Type B pancreatic cell (in vitro differentiated cells): ENCODE measurements at regions not wholly inside any gene's neighbourhood (a gene's known extent, or its start where the extent isn't known, plus 50 kb on each side); places are given as distances from the start of the nearest gene placed in this dataset.

Source experiments
- DNase-seq: peaks from one replicate; pipeline ENCODE4 v3.0.0; 2021; ENCODE audit warnings: mixed read lengths; ENCODE audit not compliant: unreplicated experiment; ENCODE audit errors: extremely low spot score
- H3K27ac Mint-ChIP-seq: 2 replicates; pipeline ENCODE4 v1.8.0; 2021; ENCODE audit warnings: mild to moderate bottlenecking, mixed read lengths
- H3K27me3 Mint-ChIP-seq: 2 replicates; pipeline ENCODE4 v1.8.0; 2021; ENCODE audit warnings: mixed read lengths
- H3K36me3 Mint-ChIP-seq: 2 replicates; pipeline ENCODE4 v1.8.0; 2021; ENCODE audit warnings: mixed read lengths
- H3K4me1 Mint-ChIP-seq: one replicate; pipeline ENCODE4 v1.8.0; 2021; ENCODE audit warnings: mixed read lengths; ENCODE audit not compliant: unreplicated experiment
- H3K4me3 Mint-ChIP-seq: 2 replicates; pipeline ENCODE4 v1.8.0; 2021; ENCODE audit warnings: mild to moderate bottlenecking, mixed read lengths
- H3K9me3 Mint-ChIP-seq: 2 replicates; pipeline ENCODE4 v1.8.0; 2021; ENCODE audit warnings: mixed read lengths
- CTCF ChIP-seq: fragments of 200-600 bp; sonication (generic); conservative IDR thresholded peaks from 2 replicates; pipeline ENCODE4 v1.5.0; 2021; ENCODE audit warnings: antibody characterized with exemption, mild to moderate bottlenecking

- Mint-ChIP-seq H3K9me3 (peaks cover 4% of the 10 kb centered on the region), H3K36me3 (peaks cover 4% of the 10 kb centered on the region), H3K4me1 (peaks cover 5% of the 10 kb centered on the region), H3K4me3 (no peak overlapping the region), H3K27me3 (no peaks in the 10 kb centered on the region), H3K27ac (no peak overlapping the region)
- no peak for TF ChIP-seq CTCF
- DNase-seq: no peak
Measured at GRCh38 chr2:234438305-234438977, 58.4 kb downstream of the ARL4C start.

- H3K27me3 Mint-ChIP-seq: no peaks in the 10 kb centered on the region
- H3K36me3 Mint-ChIP-seq: peaks cover 4% of the 10 kb centered on the region
- peaks cover 4% of the 10 kb centered on the region for H3K9me3 Mint-ChIP-seq
- DNase-seq: no peak
- peaks cover 5% of the 10 kb centered on the region for H3K4me1 Mint-ChIP-seq
- no peak for TF ChIP-seq CTCF
- H3K27ac Mint-ChIP-seq: no peak overlapping the region
- H3K4me3 Mint-ChIP-seq: no peak overlapping the region
Measured at GRCh38 chr2:234437642-234438304, 59.1 kb downstream of the ARL4C start.

GRCh38 chr2:234436482-234436837 lies 60.4 kb downstream of the ARL4C start:
- DNase-seq: no peak
- Mint-ChIP-seq H3K4me3 (no peak overlapping the region), H3K27ac (no peak overlapping the region), H3K36me3 (peaks cover 4% of the 10 kb centered on the region), H3K4me1 (peaks cover 5% of the 10 kb centered on the region), H3K27me3 (no peaks in the 10 kb centered on the region), H3K9me3 (peaks cover 4% of the 10 kb centered on the region)
- no peak for TF ChIP-seq CTCF

- no peak for TF ChIP-seq CTCF
- no peak for DNase-seq
- H3K9me3 Mint-ChIP-seq: peaks cover 4% of the 10 kb centered on the region
- H3K4me1 Mint-ChIP-seq: peaks cover 5% of the 10 kb centered on the region
- H3K27me3 Mint-ChIP-seq: no peaks in the 10 kb centered on the region
- no peak overlapping the region for H3K27ac Mint-ChIP-seq
- no peak overlapping the region for H3K4me3 Mint-ChIP-seq
- peaks cover 4% of the 10 kb centered on the region for H3K36me3 Mint-ChIP-seq
Measured at GRCh38 chr2:234435836-234436481, 60.9 kb downstream of the ARL4C start.

GRCh38 chr2:234433201-234433600 lies 63.7 kb downstream of the ARL4C start:
- Mint-ChIP-seq H3K27me3 (no peaks in the 10 kb centered on the region), H3K4me3 (no peak overlapping the region), H3K4me1 (peaks cover 5% of the 10 kb centered on the region), H3K9me3 (peaks cover 4% of the 10 kb centered on the region), H3K36me3 (peaks cover 4% of the 10 kb centered on the region), H3K27ac (no peak overlapping the region)
- no peak for DNase-seq
- TF ChIP-seq CTCF: no peak
